ENCODE measurements at regions not wholly inside any gene's neighbourhood (a gene's known extent, or its start where the extent isn't known, plus 50 kb on each side); places are given as distances from the start of the nearest gene placed in this dataset.
"Not testable (repeated sequence)": the region's sequence is repeated elsewhere in the genome, so short reads cannot be mapped to it uniquely, and the experiment has no call there.

DNA sequence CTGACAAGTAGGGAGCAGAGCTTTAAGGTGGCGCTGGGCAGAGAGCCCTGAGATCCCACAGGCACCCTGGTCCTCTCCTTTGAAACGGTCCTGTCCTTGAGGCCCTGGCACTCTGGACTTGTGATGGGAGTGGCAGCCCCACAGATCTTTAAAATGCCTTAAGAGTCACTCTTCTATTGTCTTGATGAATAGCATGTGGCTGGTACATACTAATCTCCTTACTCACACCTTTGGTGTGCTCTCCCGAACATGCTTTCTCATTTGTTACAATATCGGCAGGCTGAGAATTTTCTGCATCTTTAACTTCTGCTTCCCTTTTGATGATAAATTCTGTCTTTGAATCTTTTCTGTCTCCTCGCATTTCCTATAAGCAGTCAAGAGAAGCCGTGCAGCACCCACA, 333.8 kb downstream of the TFAP2A start:
- no peak overlapping the region for H3K27ac ChIP-seq (ENCODE audit: low read length)
- ATAC-seq: no peak

DNA sequence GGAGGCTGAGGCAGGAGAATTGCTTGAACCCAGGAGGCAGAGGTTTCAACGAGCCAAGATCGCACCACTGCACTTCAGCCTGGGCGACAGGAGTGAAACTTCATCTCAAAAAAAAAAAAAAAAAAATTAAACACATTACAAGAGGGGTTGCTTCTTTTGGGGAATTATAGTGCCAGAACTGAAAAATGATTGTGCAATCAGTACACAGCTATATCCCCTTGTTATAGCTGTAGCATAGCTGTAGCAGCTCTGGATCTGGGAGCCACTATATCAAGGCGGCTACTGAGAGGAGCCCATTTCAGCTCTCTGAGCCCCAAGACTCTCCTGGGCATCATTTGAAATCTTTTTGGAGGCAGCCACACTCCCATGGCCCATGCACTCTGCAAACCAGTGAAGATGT, 334.3 kb downstream of the TFAP2A start:
- Histone ChIP-seq H3K79me2 (ENCODE audit: low read length) (no peaks in the 10 kb centered on the region), H3K27me3 (ENCODE audit: low read length) (peaks cover 37% of the 10 kb centered on the region), H3K4me2 (ENCODE audit: low read length) (no peak overlapping the region), H2AFZ (ENCODE audit: low read length) (no peak overlapping the region), H3K36me3 (ENCODE audit: low read depth, low read length) (no peaks in the 10 kb centered on the region), H4K20me1 (ENCODE audit: low read length) (no peaks in the 10 kb centered on the region), H3K9me2 (replicated peaks; ENCODE audit: low read length) (no peaks in the 10 kb centered on the region), H3F3A (ENCODE audit: low read length, unreplicated experiment) (no peaks in the 10 kb centered on the region), H3K9ac (ENCODE audit: low read length) (no peak overlapping the region), H3K9me3 (ENCODE audit: low read length) (no peaks in the 10 kb centered on the region), H3K27ac (ENCODE audit: low read length) (no peak overlapping the region), H3K4me1 (ENCODE audit: insufficient read depth, low read length) (no peaks in the 10 kb centered on the region), H3K4me3 (ENCODE audit: low read length) (no peak overlapping the region)
- no TSS peak for BruUV-seq (replicated peaks)
- no peak for DNase-seq
- CTCF ChIA-PET: no interaction called here
- POLR2A ChIA-PET (ENCODE audit: unreplicated experiment): no interaction called here
- TF ChIP-seq, protein P1, sequence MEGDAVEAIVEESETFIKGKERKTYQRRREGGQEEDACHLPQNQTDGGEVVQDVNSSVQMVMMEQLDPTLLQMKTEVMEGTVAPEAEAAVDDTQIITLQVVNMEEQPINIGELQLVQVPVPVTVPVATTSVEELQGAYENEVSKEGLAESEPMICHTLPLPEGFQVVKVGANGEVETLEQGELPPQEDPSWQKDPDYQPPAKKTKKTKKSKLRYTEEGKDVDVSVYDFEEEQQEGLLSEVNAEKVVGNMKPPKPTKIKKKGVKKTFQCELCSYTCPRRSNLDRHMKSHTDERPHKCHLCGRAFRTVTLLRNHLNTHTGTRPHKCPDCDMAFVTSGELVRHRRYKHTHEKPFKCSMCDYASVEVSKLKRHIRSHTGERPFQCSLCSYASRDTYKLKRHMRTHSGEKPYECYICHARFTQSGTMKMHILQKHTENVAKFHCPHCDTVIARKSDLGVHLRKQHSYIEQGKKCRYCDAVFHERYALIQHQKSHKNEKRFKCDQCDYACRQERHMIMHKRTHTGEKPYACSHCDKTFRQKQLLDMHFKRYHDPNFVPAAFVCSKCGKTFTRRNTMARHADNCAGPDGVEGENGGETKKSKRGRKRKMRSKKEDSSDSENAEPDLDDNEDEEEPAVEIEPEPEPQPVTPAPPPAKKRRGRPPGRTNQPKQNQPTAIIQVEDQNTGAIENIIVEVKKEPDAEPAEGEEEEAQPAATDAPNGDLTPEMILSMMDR (conservative IDR thresholded peaks at IDR 0.05; ENCODE audit: low read depth, low read length): no peak
- no peak for TF ChIP-seq EZH2 (IDR thresholded peaks at IDR 0.05; ENCODE audit: low read length, unreplicated experiment)
- TF ChIP-seq EZH2phosphoT487 (IDR thresholded peaks at IDR 0.05; ENCODE audit: borderline replicate concordance, low read length): no peak
- no peak for ATAC-seq
- intact Hi-C loops (cut with micrococcal nuclease): no loop called here

More for the DNA sequence above, 333.8 kb downstream of the TFAP2A start:
- Histone ChIP-seq H3K36me3 (ENCODE audit: low read depth, low read length) (no peaks in the 10 kb centered on the region), H3K4me1 (ENCODE audit: insufficient read depth, low read length) (no peaks in the 10 kb centered on the region), H3F3A (ENCODE audit: low read length, unreplicated experiment) (no peaks in the 10 kb centered on the region), H3K27me3 (ENCODE audit: low read length) (peaks cover 42% of the 10 kb centered on the region), H3K4me3 (ENCODE audit: low read length) (no peak overlapping the region), H3K4me2 (ENCODE audit: low read length) (no peak overlapping the region), H3K9ac (ENCODE audit: low read length) (no peak overlapping the region), H3K9me3 (ENCODE audit: low read length) (no peaks in the 10 kb centered on the region), H4K20me1 (ENCODE audit: low read length) (no peaks in the 10 kb centered on the region), H3K9me2 (replicated peaks; ENCODE audit: low read length) (no peaks in the 10 kb centered on the region), H3K79me2 (ENCODE audit: low read length) (no peaks in the 10 kb centered on the region), H2AFZ (ENCODE audit: low read length) (no peak overlapping the region)
- intact Hi-C loops (cut with micrococcal nuclease): no loop called here
- POLR2A ChIA-PET (ENCODE audit: unreplicated experiment): no interaction called here
- CTCF ChIA-PET: no interaction called here
- no TSS peak for BruUV-seq (replicated peaks)
- DNase-seq: no peak
- TF ChIP-seq, protein P1 (conservative IDR thresholded peaks at IDR 0.05; ENCODE audit: low read depth, low read length): no peak
- TF ChIP-seq EZH2 (IDR thresholded peaks at IDR 0.05; ENCODE audit: low read length, unreplicated experiment) (no peak), EZH2phosphoT487 (IDR thresholded peaks at IDR 0.05; ENCODE audit: borderline replicate concordance, low read length) (no peak)

DNA sequence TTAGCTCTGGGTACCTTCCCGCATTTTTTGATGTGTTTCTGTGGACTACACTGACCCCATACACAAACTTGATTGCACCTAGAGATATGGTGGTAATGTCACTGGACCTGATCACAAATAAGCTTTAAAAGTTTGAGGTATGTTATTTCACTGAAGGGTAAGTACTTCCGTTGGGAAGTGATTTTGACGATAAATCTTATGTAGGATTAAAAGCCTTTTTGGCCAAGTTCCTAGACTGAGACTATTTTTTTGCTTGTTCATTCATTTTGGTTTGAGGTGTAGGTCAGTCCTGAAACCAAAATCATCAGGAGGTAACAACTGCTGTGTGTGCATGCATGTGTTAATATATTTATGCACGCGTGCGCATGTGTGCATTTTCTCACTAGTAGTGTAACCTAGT, 336.3 kb downstream of the TFAP2A start:
- ATAC-seq: no peak
- no peak overlapping the region for H2AFZ ChIP-seq (ENCODE audit: low read length)
- H3K36me3 ChIP-seq (ENCODE audit: low read depth, low read length): no peaks in the 10 kb centered on the region
- no peaks in the 10 kb centered on the region for H3K79me2 ChIP-seq (ENCODE audit: low read length)
- intact Hi-C loops (cut with micrococcal nuclease): no loop called here
- ChIA-PET CTCF (no interaction called here), POLR2A (ENCODE audit: unreplicated experiment) (no interaction called here)
- H3K4me2 ChIP-seq (ENCODE audit: low read length): no peak overlapping the region
- H3F3A ChIP-seq (ENCODE audit: low read length, unreplicated experiment): no peaks in the 10 kb centered on the region
- no peak overlapping the region for H3K9ac ChIP-seq (ENCODE audit: low read length)
- peaks cover 28% of the 10 kb centered on the region for H3K27me3 ChIP-seq (ENCODE audit: low read length)
- H3K9me3 ChIP-seq (ENCODE audit: low read length): no peaks in the 10 kb centered on the region
- no peaks in the 10 kb centered on the region for H3K9me2 ChIP-seq (replicated peaks; ENCODE audit: low read length)
- no peak overlapping the region for H3K27ac ChIP-seq (ENCODE audit: low read length)
- H3K4me1 ChIP-seq (ENCODE audit: insufficient read depth, low read length): no peaks in the 10 kb centered on the region
- no peak for DNase-seq
- TF ChIP-seq EZH2 (IDR thresholded peaks at IDR 0.05; ENCODE audit: low read length, unreplicated experiment) (no peak), EZH2phosphoT487 (IDR thresholded peaks at IDR 0.05; ENCODE audit: borderline replicate concordance, low read length) (no peak)
- TF ChIP-seq, protein P1 (conservative IDR thresholded peaks at IDR 0.05; ENCODE audit: low read depth, low read length): no peak
- no TSS peak for BruUV-seq (replicated peaks)
- no peaks in the 10 kb centered on the region for H4K20me1 ChIP-seq (ENCODE audit: low read length)
- no peak overlapping the region for H3K4me3 ChIP-seq (ENCODE audit: low read length)

DNA sequence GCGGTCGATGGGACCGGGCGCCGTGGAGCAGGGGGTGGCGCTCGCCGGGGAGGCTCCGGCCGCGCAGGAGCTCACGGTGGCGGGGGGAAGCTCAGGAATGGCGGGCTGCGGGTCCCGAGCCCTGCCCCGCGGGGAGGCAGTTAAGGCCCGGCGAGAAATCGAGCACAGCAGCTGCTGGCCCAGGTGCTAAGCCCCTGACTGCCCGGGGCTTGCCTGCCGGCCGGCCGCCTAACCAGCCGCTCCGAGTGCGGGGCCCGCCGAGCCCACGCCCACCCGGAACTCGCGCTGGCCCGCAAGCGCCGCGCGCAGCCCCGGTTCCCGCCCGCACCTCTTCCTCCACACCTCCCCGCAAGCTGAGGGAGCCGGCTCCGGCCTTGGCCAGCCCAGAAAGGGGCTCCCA, 340.1 kb downstream of the TFAP2A start:
- POLR2A ChIA-PET (ENCODE audit: unreplicated experiment); H3K9ac ChIP-seq (ENCODE audit: low read length); H3K4me1 ChIP-seq (ENCODE audit: insufficient read depth, low read length): not testable (repeated sequence)

More for the DNA sequence above, 340.1 kb downstream of the TFAP2A start:
- H3K9me2 ChIP-seq (replicated peaks; ENCODE audit: low read length); H3K9me3 ChIP-seq (ENCODE audit: low read length); BruUV-seq (replicated peaks); CTCF ChIA-PET; H3K4me2 ChIP-seq (ENCODE audit: low read length); H3K27me3 ChIP-seq (ENCODE audit: low read length); H3K27ac ChIP-seq (ENCODE audit: low read length); H4K20me1 ChIP-seq (ENCODE audit: low read length); intact Hi-C loops (cut with micrococcal nuclease); H3K4me3 ChIP-seq (ENCODE audit: low read length); H2AFZ ChIP-seq (ENCODE audit: low read length); DNase-seq; H3K79me2 ChIP-seq (ENCODE audit: low read length); H3K36me3 ChIP-seq (ENCODE audit: low read depth, low read length); H3F3A ChIP-seq (ENCODE audit: low read length, unreplicated experiment); ATAC-seq: not testable (repeated sequence)

Data from PC-3 (cell line).